ENCODE measurements at regions not wholly inside any gene's neighbourhood (a gene's known extent, or its start where the extent isn't known, plus 50 kb on each side); places are given as distances from the start of the nearest gene placed in this dataset.
A peak's percentile ranks its signal among the peaks of the same experiment; 100 is the strongest.

- TF ChIP-seq MYC (IDR thresholded peaks at IDR 0.05; ENCODE audit: low read depth, low read length) (peak; percentile 75), POLR2A (IDR thresholded peaks at IDR 0.05; ENCODE audit: extremely low read depth, insufficient read length) (no peak)
- TF ChIP-seq, protein P1, sequence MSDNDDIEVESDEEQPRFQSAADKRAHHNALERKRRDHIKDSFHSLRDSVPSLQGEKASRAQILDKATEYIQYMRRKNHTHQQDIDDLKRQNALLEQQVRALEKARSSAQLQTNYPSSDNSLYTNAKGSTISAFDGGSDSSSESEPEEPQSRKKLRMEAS (IDR thresholded peaks at IDR 0.05; ENCODE audit: low read depth, low read length): peak; percentile 45; the same call in 1 of the 2 replicates
- no peak overlapping the region for H3K4me3 ChIP-seq (ENCODE audit: low read depth, low read length)
- peak; percentile 97 for DNase-seq (ENCODE audit: low read depth)
Measured at GRCh38 chr15:70486451-70487386, 276.6 kb downstream of the UACA start.

DNA sequence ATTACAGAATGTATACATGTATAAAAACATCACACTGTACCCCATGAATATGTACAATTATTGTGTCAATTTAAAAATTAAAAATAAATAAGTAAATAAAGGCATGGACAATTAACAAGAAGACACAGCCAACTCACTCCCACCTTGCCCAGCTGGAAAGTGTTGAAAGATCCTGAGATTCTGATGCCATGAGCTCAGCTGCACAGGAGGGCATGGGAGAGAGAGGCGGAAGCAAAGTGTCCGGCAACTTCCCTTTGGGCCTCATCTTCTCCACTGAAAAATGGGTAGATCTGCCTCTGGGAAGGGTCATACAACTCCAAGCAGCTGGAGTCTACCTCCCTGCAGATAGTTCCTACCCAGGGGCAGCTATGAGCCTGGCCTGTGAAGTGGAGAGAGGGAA lies 277.3 kb downstream of the UACA start:
- no peak for DNase-seq (ENCODE audit: low read depth)
- TF ChIP-seq, protein P2, sequence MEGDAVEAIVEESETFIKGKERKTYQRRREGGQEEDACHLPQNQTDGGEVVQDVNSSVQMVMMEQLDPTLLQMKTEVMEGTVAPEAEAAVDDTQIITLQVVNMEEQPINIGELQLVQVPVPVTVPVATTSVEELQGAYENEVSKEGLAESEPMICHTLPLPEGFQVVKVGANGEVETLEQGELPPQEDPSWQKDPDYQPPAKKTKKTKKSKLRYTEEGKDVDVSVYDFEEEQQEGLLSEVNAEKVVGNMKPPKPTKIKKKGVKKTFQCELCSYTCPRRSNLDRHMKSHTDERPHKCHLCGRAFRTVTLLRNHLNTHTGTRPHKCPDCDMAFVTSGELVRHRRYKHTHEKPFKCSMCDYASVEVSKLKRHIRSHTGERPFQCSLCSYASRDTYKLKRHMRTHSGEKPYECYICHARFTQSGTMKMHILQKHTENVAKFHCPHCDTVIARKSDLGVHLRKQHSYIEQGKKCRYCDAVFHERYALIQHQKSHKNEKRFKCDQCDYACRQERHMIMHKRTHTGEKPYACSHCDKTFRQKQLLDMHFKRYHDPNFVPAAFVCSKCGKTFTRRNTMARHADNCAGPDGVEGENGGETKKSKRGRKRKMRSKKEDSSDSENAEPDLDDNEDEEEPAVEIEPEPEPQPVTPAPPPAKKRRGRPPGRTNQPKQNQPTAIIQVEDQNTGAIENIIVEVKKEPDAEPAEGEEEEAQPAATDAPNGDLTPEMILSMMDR (IDR thresholded peaks at IDR 0.05; ENCODE audit: low read depth, low read length): no peak
- TF ChIP-seq POLR2A (IDR thresholded peaks at IDR 0.05; ENCODE audit: extremely low read depth, insufficient read length) (no peak), MYC (IDR thresholded peaks at IDR 0.05; ENCODE audit: low read depth, low read length) (no peak)
- TF ChIP-seq, protein P1 (IDR thresholded peaks at IDR 0.05; ENCODE audit: low read depth, low read length): no peak
- H3K4me3 ChIP-seq (ENCODE audit: low read depth, low read length): no peak overlapping the region

- no peak for DNase-seq (ENCODE audit: low read depth)
- TF ChIP-seq MYC (IDR thresholded peaks at IDR 0.05; ENCODE audit: low read depth, low read length): no peak
- TF ChIP-seq, protein P1 (IDR thresholded peaks at IDR 0.05; ENCODE audit: low read depth, low read length): no peak
- TF ChIP-seq POLR2A (IDR thresholded peaks at IDR 0.05; ENCODE audit: extremely low read depth, insufficient read length): no peak
- TF ChIP-seq, protein P2 (IDR thresholded peaks at IDR 0.05; ENCODE audit: low read depth, low read length): no peak
- H3K4me3 ChIP-seq (ENCODE audit: low read depth, low read length): no peak overlapping the region
Measured at GRCh38 chr15:70484993-70485392, 278.4 kb downstream of the UACA start.

GRCh38 chr15:70483513-70483912 lies 279.8 kb downstream of the UACA start:
- no peak overlapping the region for H3K4me3 ChIP-seq (ENCODE audit: low read depth, low read length)
- DNase-seq (ENCODE audit: low read depth): no peak
- TF ChIP-seq, protein P1 (IDR thresholded peaks at IDR 0.05; ENCODE audit: low read depth, low read length): no peak
- TF ChIP-seq, protein P2 (IDR thresholded peaks at IDR 0.05; ENCODE audit: low read depth, low read length): no peak
- TF ChIP-seq MYC (IDR thresholded peaks at IDR 0.05; ENCODE audit: low read depth, low read length) (no peak), POLR2A (IDR thresholded peaks at IDR 0.05; ENCODE audit: extremely low read depth, insufficient read length) (no peak)

DNA sequence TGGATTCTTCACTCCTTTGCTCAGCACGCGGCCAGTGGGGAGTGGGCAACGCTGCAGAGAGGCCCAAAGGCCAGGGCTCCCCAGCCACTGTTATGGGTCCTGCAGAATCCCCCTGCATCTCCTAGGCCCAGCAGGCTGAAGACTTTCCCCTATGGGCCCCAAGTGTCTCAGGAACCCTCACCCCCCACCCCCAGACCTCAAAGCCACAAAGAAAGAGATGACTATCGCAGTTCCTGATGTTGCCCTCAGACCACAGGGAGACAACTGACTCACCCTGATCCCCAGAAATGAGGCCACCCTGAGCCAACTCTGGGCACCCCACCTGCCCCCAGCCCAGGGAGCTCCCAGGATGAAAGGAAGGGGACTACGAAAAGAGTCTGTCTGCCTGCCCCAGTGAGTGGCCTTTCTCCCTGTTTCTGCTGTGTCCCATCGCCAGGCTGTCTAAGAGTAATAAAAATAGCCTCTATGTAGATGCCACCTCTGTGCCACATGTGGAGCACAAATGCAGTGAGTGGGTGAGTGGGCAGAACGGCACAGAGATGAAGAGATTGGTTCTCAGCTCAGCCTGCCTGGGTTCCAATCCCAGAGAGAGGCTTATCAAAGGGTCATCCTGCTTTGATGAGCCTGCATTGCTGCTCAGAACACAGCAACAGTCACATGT lies 283.0 kb downstream of the UACA start:
- DNase-seq (ENCODE audit: low read depth): peak; percentile 90
- TF ChIP-seq MYC (IDR thresholded peaks at IDR 0.05; ENCODE audit: low read depth, low read length): 0 out of 2 replicates have a peak, but pooled peaks have one; percentile 47
- TF ChIP-seq, protein P1 (IDR thresholded peaks at IDR 0.05; ENCODE audit: low read depth, low read length): no peak
- no peak overlapping the region for H3K4me3 ChIP-seq (ENCODE audit: low read depth, low read length)

- no peak overlapping the region for H3K4me3 ChIP-seq (ENCODE audit: low read depth, low read length)
- DNase-seq (ENCODE audit: low read depth): peak; percentile 48
- TF ChIP-seq, protein P1 (IDR thresholded peaks at IDR 0.05; ENCODE audit: low read depth, low read length): no peak
- TF ChIP-seq, protein P2 (IDR thresholded peaks at IDR 0.05; ENCODE audit: low read depth, low read length): no peak
- TF ChIP-seq MYC (IDR thresholded peaks at IDR 0.05; ENCODE audit: low read depth, low read length) (no peak), POLR2A (IDR thresholded peaks at IDR 0.05; ENCODE audit: extremely low read depth, insufficient read length) (no peak)
Measured at GRCh38 chr15:70479785-70480184, 283.6 kb downstream of the UACA start.
